Fibroblast of mammary gland (primary cell): ENCODE measurements at regions not wholly inside any gene's neighbourhood (a gene's known extent, or its start where the extent isn't known, plus 50 kb on each side); places are given as distances from the start of the nearest gene placed in this dataset.

Experiments used
- DNase-seq: peaks from one replicate; pipeline ENCODE4 v3.0.0-alpha.2; 2010; ENCODE audit warnings: low read depth
- H3K4me3 ChIP-seq: 2 replicates; pipeline ENCODE4 v1.5.1; 2011; ENCODE audit warnings: low read depth, mild to moderate bottlenecking, low read length, moderate library complexity; ENCODE audit not compliant: control insufficient read depth
- CTCF ChIP-seq: conservative IDR thresholded peaks from 2 replicates; pipeline ENCODE4 v1.5.1; 2011; ENCODE audit warnings: low read depth, low read length, inconsistent platforms; ENCODE audit not compliant: control insufficient read depth, insufficient read depth

- DNase-seq = no peak
- no peak for TF ChIP-seq CTCF
- no peak overlapping the region for H3K4me3 ChIP-seq
Observed at GRCh38 chr9:124187311-124187710, 70.4 kb upstream of the NEK6 start.

GRCh38 chr9:124188331-124189110 is 69.2 kb upstream of the NEK6 start:
- no peak for TF ChIP-seq CTCF
- no peak overlapping the region for H3K4me3 ChIP-seq
- no peak for DNase-seq

- no peak for TF ChIP-seq CTCF
- no peak overlapping the region for H3K4me3 ChIP-seq
- no peak for DNase-seq
Observed at GRCh38 chr9:124190761-124191160, 67.0 kb upstream of the NEK6 start.

- no peak overlapping the region for H3K4me3 ChIP-seq
- DNase-seq = no peak
- no peak for TF ChIP-seq CTCF
Observed at GRCh38 chr9:124191691-124192395, 65.9 kb upstream of the NEK6 start.

GRCh38 chr9:124196814-124197176 is 61.0 kb upstream of the NEK6 start:
- no peak overlapping the region for H3K4me3 ChIP-seq

More at GRCh38 chr9:124196814-124197176, 61.0 kb upstream of the NEK6 start:
- TF ChIP-seq CTCF = no peak
- DNase-seq = no peak
